DMS53 treated with DMSO at 0.1 percent for 48 hours (cell line): ENCODE measurements at regions not wholly inside any gene's neighbourhood (a gene's known extent, or its start where the extent isn't known, plus 50 kb on each side); places are given as distances from the start of the nearest gene placed in this dataset.

Experiments
- DNase-seq: peaks from one replicate; lab custom pipeline; 2025; ENCODE audit not compliant: unreplicated experiment; lab: John Stamatoyannopoulos, UW

- no peak for DNase-seq
Observed at GRCh38 chr12:115657081-115658013, 620.1 kb downstream of the MED13L start.

GRCh38 chr12:115650026-115650425 lies 627.5 kb downstream of the MED13L start:
- no peak for DNase-seq

DNA sequence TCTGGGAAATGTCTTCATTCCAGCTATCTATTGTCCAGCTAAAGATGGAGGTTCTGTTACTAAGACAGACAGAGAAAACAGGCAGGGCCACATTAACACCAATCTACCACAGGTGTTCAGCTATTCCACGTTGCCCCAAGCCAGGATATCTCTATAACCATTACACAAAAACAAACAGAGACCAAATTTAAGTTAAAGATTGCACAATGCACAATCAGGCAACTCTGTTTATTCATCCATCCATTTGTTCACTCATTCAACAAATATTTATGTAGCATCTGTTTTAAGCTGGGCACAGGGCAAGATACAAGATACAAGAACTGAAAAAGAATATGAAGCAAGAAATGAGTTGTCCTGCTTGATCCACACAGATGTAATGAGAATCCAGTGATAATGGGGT lies 629.0 kb downstream of the MED13L start:
- no peak for DNase-seq

DNA sequence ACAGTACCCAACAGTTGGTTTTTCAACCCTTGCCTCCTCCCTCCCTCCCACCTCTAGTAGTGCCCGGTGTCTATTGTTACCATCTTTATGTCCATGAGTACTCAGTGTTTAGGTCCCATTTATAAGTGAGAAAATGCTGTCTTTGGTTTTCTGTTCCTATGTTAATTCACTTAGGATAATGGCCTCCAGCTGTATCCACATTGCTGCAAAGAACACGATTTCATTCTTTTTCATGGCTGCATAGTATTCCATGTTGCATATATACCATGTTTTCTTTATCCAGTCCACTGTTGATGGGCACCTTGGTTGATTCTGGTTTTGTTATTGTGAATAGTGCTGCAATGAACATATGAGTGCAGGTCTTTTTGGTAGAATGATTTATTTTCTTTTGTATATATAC lies 631.3 kb downstream of the MED13L start:
- no peak for DNase-seq

GRCh38 chr12:115640929-115641328 lies 636.6 kb downstream of the MED13L start:
- no peak for DNase-seq

DNA sequence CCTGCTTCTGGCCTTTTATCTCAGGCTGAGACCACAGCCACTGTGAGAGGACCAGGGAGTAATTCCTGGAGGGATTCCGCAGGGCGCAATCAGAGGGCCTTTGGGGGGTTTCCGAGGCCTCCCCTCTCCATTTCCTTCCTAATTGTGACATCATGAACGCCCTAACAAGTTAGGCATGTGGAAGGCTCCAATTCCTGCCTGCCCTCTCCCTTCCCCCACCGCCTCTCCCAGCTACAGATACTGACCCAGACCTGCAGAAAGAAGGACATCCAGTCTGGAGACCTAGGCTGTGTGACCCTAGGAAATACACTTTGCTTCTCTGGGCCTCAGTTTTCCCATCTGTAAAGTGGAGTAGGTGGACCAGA lies 637.9 kb downstream of the MED13L start:
- no peak for DNase-seq

DNA sequence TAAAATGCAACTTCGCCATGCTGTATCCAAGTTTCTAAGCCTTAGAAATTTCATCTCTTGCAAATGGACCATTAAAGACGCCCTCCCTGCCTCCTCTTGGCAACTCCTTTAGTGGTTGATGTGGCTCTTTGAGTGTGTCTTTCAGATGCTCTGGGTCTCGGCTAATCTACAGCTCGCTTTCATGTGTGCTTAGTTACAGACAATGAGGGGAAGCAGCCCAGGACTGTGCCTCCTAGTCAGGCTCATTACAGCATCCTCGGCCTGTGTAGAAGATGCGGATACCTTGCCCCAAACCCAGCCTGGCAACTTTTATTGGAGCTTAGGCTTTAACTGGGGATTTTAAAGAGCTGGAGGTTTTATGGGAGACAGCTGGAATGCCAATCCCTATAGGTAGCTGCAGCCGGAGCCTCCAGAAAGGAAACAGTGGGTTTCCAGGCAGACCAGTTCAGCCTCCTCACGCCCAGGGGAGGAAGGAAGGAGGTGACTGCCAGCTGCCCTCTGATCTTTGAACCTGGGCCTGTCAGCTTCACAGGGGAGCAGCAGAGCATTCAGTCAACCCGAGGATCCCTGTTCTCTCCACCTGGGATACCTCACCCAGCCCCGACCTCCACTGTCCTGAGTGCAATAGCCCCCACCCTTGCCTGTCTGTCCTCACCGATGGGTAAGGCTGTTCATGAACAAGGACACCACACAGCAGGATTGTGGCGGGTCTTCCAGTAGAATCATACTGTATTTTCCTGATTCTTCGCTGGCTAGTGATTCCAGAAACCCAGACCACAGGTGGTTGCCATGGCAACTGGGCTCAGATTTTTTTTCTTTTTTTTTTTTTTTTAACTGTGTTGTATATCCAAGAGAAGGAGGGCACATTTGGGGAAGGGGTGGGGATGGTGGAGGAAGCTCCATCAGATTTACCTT lies 638.5 kb downstream of the MED13L start:
- no peak for DNase-seq

GRCh38 chr12:115636546-115636945 lies 640.9 kb downstream of the MED13L start:
- DNase-seq, result no peak

DNA sequence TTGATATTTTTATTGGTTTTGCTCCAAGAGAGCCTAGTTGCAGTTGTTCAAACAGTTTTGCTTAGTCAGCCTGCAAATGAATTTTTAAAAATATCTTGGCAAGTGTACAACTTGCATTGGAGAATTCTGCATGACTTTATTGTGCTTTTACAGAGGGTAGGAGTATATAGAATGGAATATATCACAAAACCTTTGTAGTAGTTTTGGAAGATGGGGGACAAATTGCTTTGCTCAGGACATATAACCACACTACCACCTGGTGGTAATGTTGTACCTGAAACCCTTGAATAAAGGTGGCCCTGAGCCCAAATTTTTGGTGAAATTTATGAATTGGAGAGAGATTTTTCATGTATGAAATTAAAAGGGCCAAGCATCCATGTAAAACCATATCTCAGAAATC lies 645.2 kb downstream of the MED13L start:
- no peak for DNase-seq

DNA sequence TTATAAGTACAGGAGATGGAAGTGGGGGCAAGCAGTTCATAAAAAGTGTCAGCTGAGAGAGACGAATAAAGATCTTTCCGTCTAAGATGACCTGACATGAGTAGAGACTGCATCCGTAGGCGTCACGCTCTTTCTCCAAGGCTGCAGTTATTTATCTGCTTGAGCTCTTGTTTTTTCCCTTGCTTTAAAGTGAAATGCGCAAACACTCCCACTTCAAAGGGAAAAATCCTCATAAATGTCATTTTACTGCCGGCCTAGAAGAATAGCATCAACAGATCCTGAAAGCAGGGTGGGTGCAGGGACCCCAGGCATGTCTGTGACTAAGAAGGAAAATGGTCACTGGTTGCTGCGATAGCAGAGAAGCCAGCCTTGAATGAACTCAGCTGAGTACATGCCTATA lies 647.4 kb downstream of the MED13L start:
- no peak for DNase-seq

DNA sequence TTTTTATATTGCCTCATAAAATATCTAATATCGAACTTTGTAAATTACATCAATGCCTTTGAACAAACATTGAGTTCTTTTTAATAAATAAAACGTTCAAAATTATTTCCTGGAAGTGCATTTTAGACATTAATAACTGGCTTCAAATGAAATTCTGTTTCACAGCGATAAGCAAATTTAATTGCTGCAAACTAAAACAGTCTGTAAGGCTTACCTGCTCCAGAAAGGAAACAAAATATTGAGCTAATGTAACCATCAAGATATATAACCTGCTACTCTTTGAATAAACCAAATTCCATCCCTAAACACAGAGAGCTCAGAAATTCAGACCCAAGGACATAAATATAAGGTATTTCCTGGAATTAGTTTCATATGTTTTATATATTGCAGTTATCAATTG lies 651.3 kb downstream of the MED13L start:
- no peak for DNase-seq

GRCh38 chr12:115623764-115624334 lies 653.6 kb downstream of the MED13L start:
- DNase-seq, result no peak

- no peak for DNase-seq
Observed at GRCh38 chr12:115623275-115623674, 654.2 kb downstream of the MED13L start.

GRCh38 chr12:115620816-115621215 lies 656.7 kb downstream of the MED13L start:
- no peak for DNase-seq

DNA sequence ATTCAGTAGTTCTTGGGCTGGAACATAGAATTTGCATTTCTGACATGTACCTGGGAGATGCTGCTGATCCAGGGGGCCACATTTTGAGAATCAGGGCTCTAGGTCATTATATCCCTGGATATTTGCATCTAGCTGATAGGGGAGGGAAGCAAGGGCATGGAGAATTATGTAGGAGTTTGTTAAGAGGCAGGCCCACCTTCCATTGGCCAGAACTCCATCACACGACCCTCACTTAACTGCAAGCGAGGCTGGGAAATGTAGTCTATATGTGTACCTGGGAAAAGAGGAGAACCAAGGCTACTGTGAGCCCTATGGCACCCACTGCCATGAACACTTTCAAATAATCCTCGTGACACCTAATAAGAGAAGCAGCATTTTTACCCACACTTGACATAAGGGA lies 657.6 kb downstream of the MED13L start:
- no peak for DNase-seq

GRCh38 chr12:115619061-115619460 lies 658.4 kb downstream of the MED13L start:
- DNase-seq, result no peak

GRCh38 chr12:115618105-115618504 lies 659.4 kb downstream of the MED13L start:
- DNase-seq, result no peak

- no peak for DNase-seq
Observed at GRCh38 chr12:115617391-115617790, 660.1 kb downstream of the MED13L start.

GRCh38 chr12:115611477-115611876 lies 666.0 kb downstream of the MED13L start:
- DNase-seq, result no peak

GRCh38 chr12:115609347-115609746 lies 668.1 kb downstream of the MED13L start:
- no peak for DNase-seq

DNA sequence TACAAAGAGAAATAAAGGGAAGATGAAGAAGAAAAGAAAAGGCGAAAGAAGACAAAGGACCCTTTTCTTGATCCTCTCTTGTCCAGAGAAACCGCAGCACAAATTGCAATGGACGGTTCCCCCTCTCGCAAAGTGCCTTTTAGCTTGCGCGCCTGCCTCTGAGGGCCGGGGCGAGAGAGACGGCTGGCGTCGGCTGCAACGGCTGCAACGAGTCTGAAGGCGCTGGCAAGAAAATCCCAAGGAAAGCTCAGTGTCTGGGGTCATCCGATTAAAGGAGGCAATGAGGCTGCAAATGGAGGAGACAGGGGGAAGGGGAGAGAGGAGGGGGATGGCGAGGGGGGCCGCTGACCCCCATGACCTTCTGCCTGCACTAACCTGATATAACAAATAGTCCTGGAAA lies 671.5 kb downstream of the MED13L start:
- DNase-seq, result no peak
